ENCODE measurements at regions not wholly inside any gene's neighbourhood (a gene's known extent, or its start where the extent isn't known, plus 50 kb on each side); places are given as distances from the start of the nearest gene placed in this dataset.

DNA sequence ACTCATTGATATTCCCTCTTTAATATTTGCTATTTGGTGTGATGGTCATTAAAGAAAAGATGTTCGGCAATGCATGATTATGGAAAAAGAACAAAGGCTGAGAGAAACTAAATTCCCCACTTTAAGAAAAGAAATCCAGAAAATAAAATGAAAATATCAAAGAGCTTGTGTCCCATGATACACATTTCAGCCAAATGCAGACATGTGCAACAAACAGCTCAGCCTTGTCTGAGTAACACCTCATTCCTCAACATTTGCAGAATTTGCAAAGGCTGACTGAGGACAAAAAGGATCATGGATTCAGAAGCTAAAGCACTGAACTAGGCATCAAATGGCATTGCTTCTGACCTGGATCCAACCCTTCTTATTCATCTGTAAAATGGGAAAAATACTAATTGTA lies 281.0 kb downstream of the RAB28 start:
- no peak for TF ChIP-seq EZH2 (IDR thresholded peaks at IDR 0.05; ENCODE audit: borderline replicate concordance, low read length)
- TF ChIP-seq, protein P1, sequence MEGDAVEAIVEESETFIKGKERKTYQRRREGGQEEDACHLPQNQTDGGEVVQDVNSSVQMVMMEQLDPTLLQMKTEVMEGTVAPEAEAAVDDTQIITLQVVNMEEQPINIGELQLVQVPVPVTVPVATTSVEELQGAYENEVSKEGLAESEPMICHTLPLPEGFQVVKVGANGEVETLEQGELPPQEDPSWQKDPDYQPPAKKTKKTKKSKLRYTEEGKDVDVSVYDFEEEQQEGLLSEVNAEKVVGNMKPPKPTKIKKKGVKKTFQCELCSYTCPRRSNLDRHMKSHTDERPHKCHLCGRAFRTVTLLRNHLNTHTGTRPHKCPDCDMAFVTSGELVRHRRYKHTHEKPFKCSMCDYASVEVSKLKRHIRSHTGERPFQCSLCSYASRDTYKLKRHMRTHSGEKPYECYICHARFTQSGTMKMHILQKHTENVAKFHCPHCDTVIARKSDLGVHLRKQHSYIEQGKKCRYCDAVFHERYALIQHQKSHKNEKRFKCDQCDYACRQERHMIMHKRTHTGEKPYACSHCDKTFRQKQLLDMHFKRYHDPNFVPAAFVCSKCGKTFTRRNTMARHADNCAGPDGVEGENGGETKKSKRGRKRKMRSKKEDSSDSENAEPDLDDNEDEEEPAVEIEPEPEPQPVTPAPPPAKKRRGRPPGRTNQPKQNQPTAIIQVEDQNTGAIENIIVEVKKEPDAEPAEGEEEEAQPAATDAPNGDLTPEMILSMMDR (conservative IDR thresholded peaks at IDR 0.05 in 1 of 2, IDR thresholded peaks at IDR 0.05 in 1 of 2; ENCODE audit: extremely low read depth in 1 of 2, insufficient read depth in 1 of 2, low read depth in 1 of 2, low read length in 2 of 2), result no peak
